ENCODE measurements at regions not wholly inside any gene's neighbourhood (a gene's known extent, or its start where the extent isn't known, plus 50 kb on each side); places are given as distances from the start of the nearest gene placed in this dataset.

GRCh38 chr5:92956886-92957285, 624.1 kb downstream of the NR2F1-AS1 start:
- Histone ChIP-seq H3K27me3 (ENCODE audit: control insufficient read depth, insufficient read depth, low read length) (no peaks in the 10 kb centered on the region), H3K4me3 (ENCODE audit: low read length in 3 of 3) (no peak overlapping the region), H3K4me1 (ENCODE audit: control insufficient read depth in 2 of 3, insufficient read depth in 2 of 3, low read depth in 1 of 3, low read length in 3 of 3) (no peaks in the 10 kb centered on the region), H3K9me3 (ENCODE audit: control insufficient read depth in 2 of 3, insufficient read depth in 1 of 3, low read length in 3 of 3) (no peaks in the 10 kb centered on the region), H3K36me3 (ENCODE audit: control insufficient read depth in 2 of 3, insufficient read depth in 3 of 3, low read length in 3 of 3) (no peaks in the 10 kb centered on the region), H3K27ac (ENCODE audit: low read depth in 2 of 2, low read length in 2 of 2) (no peak overlapping the region), H3K9ac (ENCODE audit: low read length in 3 of 3) (no peak overlapping the region)
- intact Hi-C loops (cut with DNase I), result no loop called here
- DNase-seq (no peak), FAIRE-seq (no peak)
- TF ChIP-seq, protein P1, sequence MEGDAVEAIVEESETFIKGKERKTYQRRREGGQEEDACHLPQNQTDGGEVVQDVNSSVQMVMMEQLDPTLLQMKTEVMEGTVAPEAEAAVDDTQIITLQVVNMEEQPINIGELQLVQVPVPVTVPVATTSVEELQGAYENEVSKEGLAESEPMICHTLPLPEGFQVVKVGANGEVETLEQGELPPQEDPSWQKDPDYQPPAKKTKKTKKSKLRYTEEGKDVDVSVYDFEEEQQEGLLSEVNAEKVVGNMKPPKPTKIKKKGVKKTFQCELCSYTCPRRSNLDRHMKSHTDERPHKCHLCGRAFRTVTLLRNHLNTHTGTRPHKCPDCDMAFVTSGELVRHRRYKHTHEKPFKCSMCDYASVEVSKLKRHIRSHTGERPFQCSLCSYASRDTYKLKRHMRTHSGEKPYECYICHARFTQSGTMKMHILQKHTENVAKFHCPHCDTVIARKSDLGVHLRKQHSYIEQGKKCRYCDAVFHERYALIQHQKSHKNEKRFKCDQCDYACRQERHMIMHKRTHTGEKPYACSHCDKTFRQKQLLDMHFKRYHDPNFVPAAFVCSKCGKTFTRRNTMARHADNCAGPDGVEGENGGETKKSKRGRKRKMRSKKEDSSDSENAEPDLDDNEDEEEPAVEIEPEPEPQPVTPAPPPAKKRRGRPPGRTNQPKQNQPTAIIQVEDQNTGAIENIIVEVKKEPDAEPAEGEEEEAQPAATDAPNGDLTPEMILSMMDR (IDR thresholded peaks at IDR 0.05; ENCODE audit: borderline replicate concordance, extremely low read depth, insufficient read depth), result no peak

- H3K27ac ChIP-seq (ENCODE audit: low read depth in 2 of 2, low read length in 2 of 2), result no peak overlapping the region
- H3K36me3 ChIP-seq (ENCODE audit: control insufficient read depth in 2 of 3, insufficient read depth in 3 of 3, low read length in 3 of 3), result no peaks in the 10 kb centered on the region
- intact Hi-C loops (cut with DNase I), result no loop called here
- no peaks in the 10 kb centered on the region for H3K4me1 ChIP-seq (ENCODE audit: control insufficient read depth in 2 of 3, insufficient read depth in 2 of 3, low read depth in 1 of 3, low read length in 3 of 3)
- H3K4me3 ChIP-seq (ENCODE audit: low read length in 3 of 3), result no peak overlapping the region
- H3K27me3 ChIP-seq (ENCODE audit: control insufficient read depth, insufficient read depth, low read length), result no peaks in the 10 kb centered on the region
- FAIRE-seq (peak; percentile 78), DNase-seq (no peak)
- no peak overlapping the region for H3K9ac ChIP-seq (ENCODE audit: low read length in 3 of 3)
- H3K9me3 ChIP-seq (ENCODE audit: control insufficient read depth in 2 of 3, insufficient read depth in 1 of 3, low read length in 3 of 3), result no peaks in the 10 kb centered on the region
- TF ChIP-seq, protein P1 (IDR thresholded peaks at IDR 0.05; ENCODE audit: borderline replicate concordance, extremely low read depth, insufficient read depth), result no peak
These were observed 628.8 kb downstream of the NR2F1-AS1 start for GRCh38 chr5:92952243-92952642.

DNA sequence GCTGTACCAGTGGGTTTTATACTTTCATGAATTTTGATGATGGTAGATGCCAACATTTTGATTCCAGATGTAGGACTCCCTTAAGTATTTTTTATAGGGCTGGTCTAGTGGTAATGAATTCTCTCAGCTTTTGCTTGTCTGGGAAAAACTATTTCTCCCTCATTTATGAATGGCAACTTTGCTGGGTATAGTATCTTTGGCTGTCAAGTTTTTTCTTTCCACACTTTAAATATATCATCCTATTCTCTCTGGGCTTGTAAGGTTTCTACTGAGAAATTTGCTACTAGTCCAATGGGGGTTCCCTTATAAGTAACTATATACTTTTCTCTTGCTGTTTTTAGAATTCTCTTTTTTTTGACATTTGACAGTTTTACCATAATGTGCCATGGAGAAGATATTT, 629.3 kb downstream of the NR2F1-AS1 start:
- no peaks in the 10 kb centered on the region for H3K9me3 ChIP-seq (ENCODE audit: control insufficient read depth in 2 of 3, insufficient read depth in 1 of 3, low read length in 3 of 3)
- DNase-seq (no peak), FAIRE-seq (no peak)
- no peak overlapping the region for H3K4me3 ChIP-seq (ENCODE audit: low read length in 3 of 3)
- no peaks in the 10 kb centered on the region for H3K36me3 ChIP-seq (ENCODE audit: control insufficient read depth in 2 of 3, insufficient read depth in 3 of 3, low read length in 3 of 3)
- H3K4me1 ChIP-seq (ENCODE audit: control insufficient read depth in 2 of 3, insufficient read depth in 2 of 3, low read depth in 1 of 3, low read length in 3 of 3), result no peaks in the 10 kb centered on the region
- no peak overlapping the region for H3K9ac ChIP-seq (ENCODE audit: low read length in 3 of 3)
- intact Hi-C loops (cut with DNase I), result no loop called here
- no peak overlapping the region for H3K27ac ChIP-seq (ENCODE audit: low read depth in 2 of 2, low read length in 2 of 2)
- no peaks in the 10 kb centered on the region for H3K27me3 ChIP-seq (ENCODE audit: control insufficient read depth, insufficient read depth, low read length)
- TF ChIP-seq, protein P1 (IDR thresholded peaks at IDR 0.05; ENCODE audit: borderline replicate concordance, extremely low read depth, insufficient read depth), result no peak

DNA sequence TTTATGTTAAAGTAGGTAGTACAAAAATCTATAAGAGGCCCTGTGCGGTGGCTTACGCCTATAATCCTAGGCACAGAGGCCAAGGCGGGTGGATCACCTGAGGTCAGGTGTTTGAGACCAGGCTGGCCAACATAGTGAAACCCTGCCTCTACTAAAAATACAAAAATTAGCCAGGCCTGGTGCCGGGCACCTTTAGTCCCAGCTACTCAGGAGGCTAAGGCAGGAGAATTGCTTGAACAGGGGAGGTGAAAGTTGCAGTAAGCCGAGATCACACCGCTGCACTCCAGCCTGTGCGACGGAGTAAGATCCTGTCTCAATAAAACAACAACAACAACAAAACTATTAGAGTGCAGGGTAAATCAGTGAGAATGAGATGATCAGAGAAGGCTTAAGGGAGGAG, 634.5 kb downstream of the NR2F1-AS1 start:
- no peak overlapping the region for H3K4me3 ChIP-seq (ENCODE audit: low read length in 3 of 3)
- TF ChIP-seq, protein P1 (IDR thresholded peaks at IDR 0.05; ENCODE audit: borderline replicate concordance, extremely low read depth, insufficient read depth), result no peak
- H3K9me3 ChIP-seq (ENCODE audit: control insufficient read depth in 2 of 3, insufficient read depth in 1 of 3, low read length in 3 of 3), result no peaks in the 10 kb centered on the region
- H3K4me1 ChIP-seq (ENCODE audit: control insufficient read depth in 2 of 3, insufficient read depth in 2 of 3, low read depth in 1 of 3, low read length in 3 of 3), result peaks cover 0 to 8% (median 3%) of the 10 kb centered on the region in 3 donors
- DNase-seq (no peak), FAIRE-seq (no peak)
- H3K27ac ChIP-seq (ENCODE audit: low read depth in 2 of 2, low read length in 2 of 2), result no peak overlapping the region
- intact Hi-C loops (cut with DNase I), result no loop called here
- no peak overlapping the region for H3K9ac ChIP-seq (ENCODE audit: low read length in 3 of 3)
- no peaks in the 10 kb centered on the region for H3K36me3 ChIP-seq (ENCODE audit: control insufficient read depth in 2 of 3, insufficient read depth in 3 of 3, low read length in 3 of 3)
- no peaks in the 10 kb centered on the region for H3K27me3 ChIP-seq (ENCODE audit: control insufficient read depth, insufficient read depth, low read length)
